ENCODE measurements at regions not wholly inside any gene's neighbourhood (a gene's known extent, or its start where the extent isn't known, plus 50 kb on each side); places are given as distances from the start of the nearest gene placed in this dataset.

- H3K36me3 Mint-ChIP-seq (ENCODE audit: low read depth): no peaks in the 10 kb centered on the region
- ATAC-seq (ENCODE audit: poor library complexity) (no peak), DNase-seq (no peak)
- H3K9me3 ChIP-seq (ENCODE audit: control insufficient read depth in 1 of 2, insufficient read depth in 1 of 2, low read length in 2 of 2): no peaks in the 10 kb centered on the region
- H3K4me1 Mint-ChIP-seq (ENCODE audit: low read depth): peaks cover 11% of the 10 kb centered on the region
- ChIA-PET CTCF (no interaction called here), POLR2A (no interaction called here)
- H3K4me3 Mint-ChIP-seq: no peak overlapping the region
- no peaks in the 10 kb centered on the region for H3K36me3 ChIP-seq (ENCODE audit: insufficient read depth, low read length)
- peaks cover 4% of the 10 kb centered on the region for H3K9me3 Mint-ChIP-seq
- H3K4me1 ChIP-seq (ENCODE audit: insufficient read depth, low read length): peaks cover 11% of the 10 kb centered on the region
- no peaks in the 10 kb centered on the region for H3K27me3 ChIP-seq (ENCODE audit: control insufficient read depth in 1 of 2, insufficient read depth in 2 of 2, low read length in 2 of 2)
- no peak for TF ChIP-seq CTCF (IDR thresholded peaks at IDR 0.05)
- no peak overlapping the region for H3K27ac Mint-ChIP-seq
- intact Hi-C loops (cut with DNase I, micrococcal nuclease): no loop called here
- H3K27me3 Mint-ChIP-seq: no peaks in the 10 kb centered on the region
- no peak overlapping the region for H3K4me3 ChIP-seq (ENCODE audit: low read length)
- no peak overlapping the region for H3K27ac ChIP-seq (ENCODE audit: low read depth in 1 of 2, low read length in 2 of 2)
Observed at GRCh38 chr16:79757163-79757562, 156.6 kb upstream of the MAF start.

GRCh38 chr16:79756571-79756970, 156.0 kb upstream of the MAF start:
- Histone ChIP-seq H3K9me3 (ENCODE audit: control insufficient read depth in 1 of 2, insufficient read depth in 1 of 2, low read length in 2 of 2) (no peaks in the 10 kb centered on the region), H3K4me3 (ENCODE audit: low read length) (no peak overlapping the region), H3K4me1 (ENCODE audit: insufficient read depth, low read length) (peaks cover 11% of the 10 kb centered on the region), H3K36me3 (ENCODE audit: insufficient read depth, low read length) (no peaks in the 10 kb centered on the region), H3K27ac (ENCODE audit: low read depth in 1 of 2, low read length in 2 of 2) (no peak overlapping the region), H3K27me3 (ENCODE audit: control insufficient read depth in 1 of 2, insufficient read depth in 2 of 2, low read length in 2 of 2) (no peaks in the 10 kb centered on the region)
- peaks cover 11% of the 10 kb centered on the region for H3K4me1 Mint-ChIP-seq (ENCODE audit: low read depth)
- POLR2A ChIA-PET: no interaction called here
- intact Hi-C loops (cut with DNase I, micrococcal nuclease): no loop called here
- H3K36me3 Mint-ChIP-seq (ENCODE audit: low read depth): no peaks in the 10 kb centered on the region
- no peak for TF ChIP-seq CTCF (IDR thresholded peaks at IDR 0.05)
- H3K27me3 Mint-ChIP-seq: no peaks in the 10 kb centered on the region
- no peak overlapping the region for H3K4me3 Mint-ChIP-seq
- CTCF ChIA-PET: no interaction called here
- DNase-seq (no peak), ATAC-seq (ENCODE audit: poor library complexity) (no peak)
- peaks cover 4% of the 10 kb centered on the region for H3K9me3 Mint-ChIP-seq
- no peak overlapping the region for H3K27ac Mint-ChIP-seq

GRCh38 chr16:79754501-79754900, 154.0 kb upstream of the MAF start:
- CTCF ChIA-PET: no interaction called here
- intact Hi-C loops (cut with DNase I, micrococcal nuclease): no loop called here
- peaks cover 0 to 3% of the 10 kb centered on the region in 2 experiments for H3K9me3 ChIP-seq (ENCODE audit: control insufficient read depth in 1 of 2, insufficient read depth in 1 of 2, low read length in 2 of 2)
- H3K27me3 ChIP-seq (ENCODE audit: control insufficient read depth in 1 of 2, insufficient read depth in 2 of 2, low read length in 2 of 2): no peaks in the 10 kb centered on the region
- no peak overlapping the region for H3K4me3 ChIP-seq (ENCODE audit: low read length)
- Mint-ChIP-seq H3K9me3 (peaks cover 4% of the 10 kb centered on the region), H3K27me3 (no peaks in the 10 kb centered on the region), H3K4me3 (no peak overlapping the region), H3K4me1 (ENCODE audit: low read depth) (peaks cover 11% of the 10 kb centered on the region), H3K36me3 (ENCODE audit: low read depth) (no peaks in the 10 kb centered on the region), H3K27ac (no peak overlapping the region)
- no peak for TF ChIP-seq CTCF (IDR thresholded peaks at IDR 0.05)
- POLR2A ChIA-PET: no interaction called here
- peaks cover 11% of the 10 kb centered on the region for H3K4me1 ChIP-seq (ENCODE audit: insufficient read depth, low read length)
- H3K36me3 ChIP-seq (ENCODE audit: insufficient read depth, low read length): no peaks in the 10 kb centered on the region
- H3K27ac ChIP-seq (ENCODE audit: low read depth in 1 of 2, low read length in 2 of 2): no peak overlapping the region
- ATAC-seq (ENCODE audit: poor library complexity): no peak
- DNase-seq: no peak

Data from CD4-positive, alpha-beta T cell (primary cell).